A549 (cell line): ENCODE measurements at regions not wholly inside any gene's neighbourhood (a gene's known extent, or its start where the extent isn't known, plus 50 kb on each side); places are given as distances from the start of the nearest gene placed in this dataset.

ENCODE experiments used
- CHD4 ChIP-seq: fragments of 200-600 bp; sonication (generic); IDR thresholded peaks from 2 replicates; pipeline ENCODE4 v1.6.1; 2016; ENCODE audit warnings: antibody characterized with exemption, mild to moderate bottlenecking, borderline replicate concordance
- EP300 ChIP-seq, 2 experiments: fragments of >200 bp; sonication (Bioruptor Twin); formaldehyde crosslinking; IDR thresholded peaks; 2 replicates in 1 of 2; 3 replicates in 1 of 2; pipeline ENCODE4 v1.6.1; 2016 to 2017
- POLR2AphosphoS2 ChIP-seq: conservative IDR thresholded peaks from 2 replicates; pipeline ENCODE4 v1.6.1; 2012; ENCODE audit warnings: low read length, improper control_type of control experiment, inconsistent platforms
- RFX5 ChIP-seq: fragments of 450-650 bp; IDR thresholded peaks from 2 replicates; pipeline ENCODE4 v1.7.1; 2014; ENCODE audit warnings: antibody characterized with exemption, mild to moderate bottlenecking, moderate library complexity
- TF ChIP-seq, protein P1 (sequence below): fragments of >200 bp; sonication (Bioruptor Twin); formaldehyde crosslinking; IDR thresholded peaks from 3 replicates; pipeline ENCODE4 v1.5.1; 2016

DNA sequence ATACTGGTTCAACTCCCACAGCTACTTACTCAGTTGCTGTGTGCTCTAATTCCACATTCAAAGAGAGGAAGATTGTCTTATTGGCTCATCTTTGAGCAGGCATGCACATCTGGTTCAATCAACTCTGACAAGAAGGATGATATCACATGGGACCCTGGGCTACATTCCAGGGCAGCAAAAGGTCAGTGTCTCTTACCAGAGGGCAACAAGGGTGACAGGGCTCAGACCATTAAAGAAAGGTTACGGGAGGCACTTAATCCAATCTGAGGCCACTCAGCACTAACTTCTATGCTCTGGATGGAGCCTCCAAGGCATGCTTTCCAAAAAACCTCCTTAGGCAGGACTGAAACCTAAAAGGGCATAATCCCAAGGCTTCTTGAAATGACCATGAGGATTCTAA, 549.4 kb upstream of the API5 start:
- TF ChIP-seq RFX5 (no peak), CHD4 (no peak), POLR2AphosphoS2 (no peak), EP300 (IDR thresholded peaks at IDR 0.05) (no peak)
- TF ChIP-seq, protein P1, sequence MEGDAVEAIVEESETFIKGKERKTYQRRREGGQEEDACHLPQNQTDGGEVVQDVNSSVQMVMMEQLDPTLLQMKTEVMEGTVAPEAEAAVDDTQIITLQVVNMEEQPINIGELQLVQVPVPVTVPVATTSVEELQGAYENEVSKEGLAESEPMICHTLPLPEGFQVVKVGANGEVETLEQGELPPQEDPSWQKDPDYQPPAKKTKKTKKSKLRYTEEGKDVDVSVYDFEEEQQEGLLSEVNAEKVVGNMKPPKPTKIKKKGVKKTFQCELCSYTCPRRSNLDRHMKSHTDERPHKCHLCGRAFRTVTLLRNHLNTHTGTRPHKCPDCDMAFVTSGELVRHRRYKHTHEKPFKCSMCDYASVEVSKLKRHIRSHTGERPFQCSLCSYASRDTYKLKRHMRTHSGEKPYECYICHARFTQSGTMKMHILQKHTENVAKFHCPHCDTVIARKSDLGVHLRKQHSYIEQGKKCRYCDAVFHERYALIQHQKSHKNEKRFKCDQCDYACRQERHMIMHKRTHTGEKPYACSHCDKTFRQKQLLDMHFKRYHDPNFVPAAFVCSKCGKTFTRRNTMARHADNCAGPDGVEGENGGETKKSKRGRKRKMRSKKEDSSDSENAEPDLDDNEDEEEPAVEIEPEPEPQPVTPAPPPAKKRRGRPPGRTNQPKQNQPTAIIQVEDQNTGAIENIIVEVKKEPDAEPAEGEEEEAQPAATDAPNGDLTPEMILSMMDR = no peak
